Endothelial cell of umbilical vein (primary cell): ENCODE measurements at regions not wholly inside any gene's neighbourhood (a gene's known extent, or its start where the extent isn't known, plus 50 kb on each side); places are given as distances from the start of the nearest gene placed in this dataset.

Source experiments
- BruUV-seq: library from RNA; stranded (reverse); fragments of 400-500 nt; replicated peaks from 2 replicates; lab custom pipeline; 2021; lab: Mats Ljungman, UMichigan
- CTCF ChIA-PET: fragments of 300-600, 350-600 bp; sonication (Branson Sonifier 250); formaldehyde crosslinking; loops from one replicate; lab custom pipeline; 2021; ENCODE audit warnings: antibody characterized with exemption, inconsistent platforms; lab: Charles Lee
- POLR2A ChIA-PET: fragments of 300-600, 350-600 bp; sonication (Branson Sonifier 250); formaldehyde crosslinking; loops from one replicate; lab custom pipeline; 2021; ENCODE audit warnings: antibody characterized with exemption, inconsistent platforms; lab: Charles Lee
- DNase-seq: peaks from one replicate; pipeline ENCODE4 v3.0.0-alpha.2; 2011; ENCODE audit warnings: low read depth, low spot score
- FAIRE-seq: peaks from 2 replicates; lab custom pipeline; 2011; peaks lifted over from hg19 to GRCh38; lab: Jason Lieb, UNC
- H2AFZ ChIP-seq: 2 replicates; pipeline ENCODE4 v1.6.0; 2012; ENCODE audit warnings: low read depth, low read length, control low read depth, inconsistent platforms
- H3K27ac ChIP-seq: 2 replicates; pipeline ENCODE4 v1.5.1; 2011; ENCODE audit warnings: low read depth, mild to moderate bottlenecking, control low read depth, low read length, moderate library complexity; ENCODE audit not compliant: insufficient read depth
- H3K27me3 ChIP-seq, 2 experiments: 2 replicates each; pipeline versions ENCODE4 v1.6.0 to v1.6.1; 2011; ENCODE audit warnings: low read length in 2 of 2, mixed read lengths in 1 of 2; ENCODE audit not compliant: control insufficient read depth in 2 of 2, insufficient read depth in 2 of 2
- H3K36me3 ChIP-seq, 2 experiments: 2 replicates in 1 of 2; 3 replicates in 1 of 2; pipeline ENCODE4 v1.5.1; 2011; ENCODE audit warnings: low read length in 2 of 2, mild to moderate bottlenecking in 1 of 2, moderate library complexity in 1 of 2; ENCODE audit not compliant: control insufficient read depth in 2 of 2, insufficient read depth in 2 of 2; ENCODE audit errors: extremely low read depth in 1 of 2
- H3K4me1 ChIP-seq: 3 replicates; pipeline ENCODE4 v1.5.1; 2011; ENCODE audit warnings: mild to moderate bottlenecking, low read length; ENCODE audit not compliant: control insufficient read depth, insufficient read depth; ENCODE audit errors: extremely low read depth
- H3K4me2 ChIP-seq: 2 replicates; pipeline ENCODE4 v1.6.1; 2011; ENCODE audit warnings: low read length, control low read depth, mixed read lengths; ENCODE audit not compliant: insufficient read depth
- H3K4me3 ChIP-seq, 3 experiments: fragments of 200-600 bp in 1 of 3; sonication (generic), shearing (Covaris generic) in 1 of 3; replicated peaks in 1 of 3; 2 replicates each; pipeline ENCODE4 v1.5.1; 2011 to 2016; ENCODE audit warnings: control low read depth in 3 of 3, low read length in 3 of 3, mild to moderate bottlenecking in 2 of 3, inconsistent platforms in 1 of 3, low read depth in 1 of 3, moderate library complexity in 1 of 3; ENCODE audit not compliant: insufficient read depth in 1 of 3
- H3K79me2 ChIP-seq: 2 replicates; pipeline ENCODE4 v1.6.0; 2012; ENCODE audit warnings: low read length, inconsistent platforms; ENCODE audit not compliant: control insufficient read depth, insufficient read depth
- H3K9ac ChIP-seq: replicated peaks from 2 replicates; pipeline ENCODE3; 2011; ENCODE audit warnings: low read length, control low read depth; ENCODE audit not compliant: insufficient read depth; ENCODE audit errors: extremely low read depth
- H3K9me1 ChIP-seq: replicated peaks from 3 replicates; pipeline ENCODE4 v1.6.0; 2011; ENCODE audit warnings: mild to moderate bottlenecking, low read length; ENCODE audit not compliant: control insufficient read depth, insufficient read depth; ENCODE audit errors: extremely low read depth
- H3K9me3 ChIP-seq: replicated peaks from 2 replicates; pipeline ENCODE4 v1.5.1; 2012; ENCODE audit warnings: low read length, inconsistent platforms; ENCODE audit not compliant: control insufficient read depth, insufficient read depth
- H4K20me1 ChIP-seq: replicated peaks from 2 replicates; pipeline ENCODE3; 2011; ENCODE audit warnings: mild to moderate bottlenecking, low read length; ENCODE audit not compliant: control insufficient read depth, insufficient read depth; ENCODE audit errors: extremely low read depth
- CTCF ChIP-seq, 2 donors: IDR thresholded peaks; 1 replicate in 1 of 2; 2 replicates in 1 of 2; pipeline ENCODE4 v1.5.1; 2011; ENCODE audit warnings: low read length in 2 of 2, mild to moderate bottlenecking in 2 of 2, moderate library complexity in 2 of 2, control low read depth in 1 of 2, inconsistent platforms in 1 of 2, low read depth in 1 of 2; ENCODE audit not compliant: insufficient read depth in 1 of 2; ENCODE audit errors: extremely low read depth in 1 of 2
- EZH2 ChIP-seq: IDR thresholded peaks from 2 replicates; pipeline ENCODE4 v1.6.1; 2012; ENCODE audit warnings: borderline replicate concordance, low read depth, mild to moderate bottlenecking, moderate library complexity, low read length, inconsistent platforms; ENCODE audit not compliant: severe bottlenecking
- FOS ChIP-seq: IDR thresholded peaks from 2 replicates; pipeline ENCODE4 v1.6.1; 2011; ENCODE audit warnings: mild to moderate bottlenecking, low read length, moderate library complexity, borderline replicate concordance; ENCODE audit not compliant: insufficient read depth
- GATA2 ChIP-seq: IDR thresholded peaks from 2 replicates; pipeline ENCODE4 v1.7.0; 2011; ENCODE audit warnings: low read depth, mild to moderate bottlenecking, moderate library complexity, mixed read lengths, low read length; ENCODE audit not compliant: insufficient read length, insufficient read depth
- JUN ChIP-seq: IDR thresholded peaks from 2 replicates; pipeline ENCODE4 v1.6.1; 2011; ENCODE audit warnings: borderline replicate concordance, low read depth; ENCODE audit not compliant: insufficient read length, insufficient read depth
- MAX ChIP-seq: IDR thresholded peaks from 2 replicates; pipeline ENCODE4 v1.6.1; 2011; ENCODE audit not compliant: insufficient read depth, insufficient read length
- MYC ChIP-seq: IDR thresholded peaks from one replicate; pipeline ENCODE4 v1.6.1; 2011; ENCODE audit warnings: mild to moderate bottlenecking, low read depth, low read length
- POLR2A ChIP-seq: IDR thresholded peaks from 2 replicates; pipeline ENCODE4 v1.6.1; 2012; ENCODE audit warnings: low read depth, mild to moderate bottlenecking, control low read depth, low read length
- POLR2AphosphoS5 ChIP-seq: IDR thresholded peaks from 2 replicates; pipeline ENCODE4 v1.6.1; 2012; ENCODE audit warnings: low read depth, mild to moderate bottlenecking, control low read depth, low read length, moderate library complexity; ENCODE audit not compliant: insufficient read depth
- dilution Hi-C: fragments of 300-500 bp; cut with MboI; formaldehyde crosslinking; loops from one replicate; pipeline ENCODE4 v1.15.0; 2019; ENCODE audit warnings: low sequenced_read_pairs; ENCODE audit not compliant: extremely low pct_ligation_motif_present
- intact Hi-C: fragments of 100-400 bp; cut with micrococcal nuclease; formaldehyde crosslinking; loops from one replicate; pipeline ENCODE4 v1.10.0; 2022

GRCh38 chr1:63024132-63024531 is 240.2 kb downstream of the ATG4C start:
- H3K9me1 ChIP-seq, result no peaks in the 10 kb centered on the region
- dilution Hi-C loops, result no loop called here
- no peaks in the 10 kb centered on the region for H3K79me2 ChIP-seq
- intact Hi-C loops, result no loop called here
- H3K4me2 ChIP-seq, result no peak overlapping the region
- no peak overlapping the region for H3K27ac ChIP-seq
- BruUV-seq, result no TSS peak
- H3K36me3 ChIP-seq, result no peaks in the 10 kb centered on the region
- H3K4me1 ChIP-seq, result no peaks in the 10 kb centered on the region
- H3K9ac ChIP-seq, result no peak overlapping the region
- no peak for FAIRE-seq
- ChIA-PET CTCF (no interaction called here), POLR2A (no interaction called here)
- DNase-seq, result no peak
- H2AFZ ChIP-seq, result no peak overlapping the region
- no peak for TF ChIP-seq MYC
- TF ChIP-seq FOS, result no peak
- no peak for TF ChIP-seq CTCF (IDR thresholded peaks at IDR 0.05; ENCODE audit: extremely low read depth in 1 of 2, insufficient read depth in 1 of 2, low read depth in 1 of 2, low read length in 2 of 2)
- TF ChIP-seq MAX, result no peak
- TF ChIP-seq POLR2A, result no peak
- no peak for TF ChIP-seq POLR2AphosphoS5
- TF ChIP-seq JUN, result no peak
- TF ChIP-seq GATA2, result no peak
- no peak for TF ChIP-seq EZH2
- H3K9me3 ChIP-seq, result no peaks in the 10 kb centered on the region
- H3K4me3 ChIP-seq, result no peak overlapping the region
- H3K27me3 ChIP-seq, result no peaks in the 10 kb centered on the region
- H4K20me1 ChIP-seq, result no peaks in the 10 kb centered on the region
